ENCODE measurements at regions not wholly inside any gene's neighbourhood (a gene's known extent, or its start where the extent isn't known, plus 50 kb on each side); places are given as distances from the start of the nearest gene placed in this dataset.

DNA sequence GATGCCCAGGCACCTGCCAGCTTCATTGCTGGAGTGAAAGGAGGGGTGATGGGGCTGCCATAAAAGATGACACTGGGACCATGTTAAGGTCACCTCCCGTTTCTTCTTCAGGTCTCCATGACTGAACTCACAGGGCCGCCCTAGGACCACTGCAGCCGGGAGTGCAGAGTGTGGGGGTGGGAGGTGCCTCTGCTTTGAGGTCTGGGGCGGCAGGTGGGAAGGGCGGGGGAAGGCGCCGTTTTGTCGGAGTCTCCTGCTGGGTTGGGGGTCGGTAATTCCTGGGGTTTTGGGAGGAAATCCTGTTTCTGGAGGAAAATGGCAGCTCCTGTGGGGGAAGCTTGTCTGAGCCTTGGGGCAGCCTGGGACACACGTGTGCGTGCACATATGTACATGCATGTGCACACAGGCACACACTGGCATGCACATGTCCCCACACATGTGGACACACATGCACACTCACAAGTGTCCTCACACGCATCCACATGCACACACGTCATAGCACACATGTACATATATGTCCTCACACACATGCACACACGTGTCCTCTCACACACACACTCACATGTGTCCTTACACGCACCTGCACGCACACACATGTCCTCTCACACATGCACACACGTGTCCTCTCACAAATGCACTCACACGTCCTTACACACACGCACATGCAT is 990.9 kb downstream of the BRD1 start:
- Histone ChIP-seq H3K27ac (no peak overlapping the region), H3K36me3 (ENCODE audit: low read depth) (no peaks in the 10 kb centered on the region), H3K27me3 (replicated peaks; ENCODE audit: insufficient read depth) (no peaks in the 10 kb centered on the region), H3K4me1 (ENCODE audit: insufficient read depth) (no peaks in the 10 kb centered on the region), H2AFZ (no peak overlapping the region), H3F3A (ENCODE audit: insufficient read depth) (no peaks in the 10 kb centered on the region), H3K4me3 (no peak overlapping the region), H3K9ac (no peak overlapping the region), H3K79me2 (ENCODE audit: insufficient read depth) (no peaks in the 10 kb centered on the region), H3K4me2 (ENCODE audit: unreplicated experiment) (no peak overlapping the region), H4K20me1 (ENCODE audit: insufficient read depth) (no peaks in the 10 kb centered on the region), H3K9me3 (ENCODE audit: low read depth) (no peaks in the 10 kb centered on the region), H3K9me2 (ENCODE audit: insufficient read depth) (no peaks in the 10 kb centered on the region)
- in situ Hi-C loops (cut with MboI), result no loop called here
- TF ChIP-seq EZH2phosphoT487 (IDR thresholded peaks at IDR 0.05; ENCODE audit: insufficient read depth, low read depth) (no peak), EZH2 (IDR thresholded peaks at IDR 0.05; ENCODE audit: insufficient read depth, poor library complexity, severe bottlenecking) (no peak)
- DNase-seq, result no peak
- WGBS, 2 experiments (ENCODE audit: low coverage in 1 of 2, low lambda C conversion rate in 2 of 2, missing lambda C conversion rate in 2 of 2), result 77 to 79% methylated on average over 12 to 19 of the region's 19 CpGs

DNA sequence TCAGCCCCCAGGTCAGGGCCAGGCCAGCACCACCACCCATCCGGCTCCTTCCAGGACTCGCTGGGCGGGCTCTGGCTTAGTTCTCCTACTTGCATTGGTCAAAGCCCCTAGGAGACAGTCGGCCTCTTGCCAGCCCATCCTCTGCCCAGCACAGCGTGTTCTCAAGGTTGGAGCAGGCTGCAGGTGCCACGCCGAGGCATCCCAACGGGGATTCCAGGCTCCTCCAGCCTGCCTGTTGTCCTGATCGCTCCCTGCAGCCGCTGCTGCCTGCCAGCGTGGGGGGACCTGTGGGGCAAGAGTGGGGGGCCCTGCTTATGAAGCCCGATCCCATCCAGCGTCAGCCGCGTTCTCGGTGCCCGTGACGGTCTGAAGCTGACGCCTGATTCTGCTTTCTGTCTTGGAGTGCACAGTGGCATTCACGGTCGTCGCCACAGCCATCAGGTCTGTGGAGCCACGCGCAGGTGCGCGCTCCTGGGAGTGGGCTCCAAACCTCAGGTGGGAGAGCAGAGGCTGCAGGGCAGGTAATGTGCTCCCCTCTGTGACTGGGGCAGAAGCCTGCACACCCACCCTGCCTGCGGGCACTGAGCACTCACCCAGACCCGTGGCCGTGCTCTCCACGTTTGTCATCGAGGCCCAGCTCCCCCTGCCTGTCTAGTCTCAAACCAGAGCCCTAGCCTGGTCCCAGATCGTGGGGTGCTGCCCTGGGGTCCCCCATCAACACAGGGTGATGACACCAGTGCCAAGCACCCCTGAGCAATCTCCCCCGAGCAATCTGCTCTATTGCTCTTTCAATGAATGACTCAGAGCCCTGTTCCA is 991.6 kb downstream of the BRD1 start:
- in situ Hi-C loops (cut with MboI), result no loop called here
- H3K36me3 ChIP-seq (ENCODE audit: low read depth), result no peaks in the 10 kb centered on the region
- H4K20me1 ChIP-seq (ENCODE audit: insufficient read depth), result no peaks in the 10 kb centered on the region
- no peak overlapping the region for H3K4me3 ChIP-seq
- H2AFZ ChIP-seq, result no peak overlapping the region
- TF ChIP-seq EZH2phosphoT487 (IDR thresholded peaks at IDR 0.05; ENCODE audit: insufficient read depth, low read depth) (no peak), EZH2 (IDR thresholded peaks at IDR 0.05; ENCODE audit: insufficient read depth, poor library complexity, severe bottlenecking) (no peak)
- no peak overlapping the region for H3K27ac ChIP-seq
- H3K9me2 ChIP-seq (ENCODE audit: insufficient read depth), result no peaks in the 10 kb centered on the region
- no peaks in the 10 kb centered on the region for H3K4me1 ChIP-seq (ENCODE audit: insufficient read depth)
- H3K9me3 ChIP-seq (ENCODE audit: low read depth), result no peaks in the 10 kb centered on the region
- H3K9ac ChIP-seq, result no peak overlapping the region
- no peaks in the 10 kb centered on the region for H3K27me3 ChIP-seq (replicated peaks; ENCODE audit: insufficient read depth)
- H3F3A ChIP-seq (ENCODE audit: insufficient read depth), result no peaks in the 10 kb centered on the region
- no peaks in the 10 kb centered on the region for H3K79me2 ChIP-seq (ENCODE audit: insufficient read depth)
- no peak for DNase-seq
- no peak overlapping the region for H3K4me2 ChIP-seq (ENCODE audit: unreplicated experiment)
- 59 to 65% methylated on average over 33 of the region's 33 CpGs for WGBS, 2 experiments (ENCODE audit: low coverage in 1 of 2, low lambda C conversion rate in 2 of 2, missing lambda C conversion rate in 2 of 2)

DNA sequence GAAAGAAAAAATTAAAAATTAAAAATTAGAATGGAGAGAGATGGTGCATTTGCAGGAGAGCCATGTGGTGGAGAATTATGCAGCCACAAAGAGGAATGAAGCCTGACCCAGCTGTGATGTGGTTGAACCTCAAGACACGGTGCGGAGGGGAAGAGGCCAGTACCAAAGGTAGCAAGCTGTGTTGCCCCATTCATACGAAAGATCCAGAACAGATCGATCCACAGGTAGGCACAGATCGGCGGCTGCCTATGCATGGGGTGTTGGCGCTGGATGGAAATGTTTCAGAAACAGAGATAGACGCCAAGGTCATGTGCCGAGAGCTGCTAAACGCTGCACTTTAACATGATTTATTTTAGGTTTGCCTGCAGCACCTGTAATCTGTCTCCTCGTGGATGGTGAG is 992.3 kb downstream of the BRD1 start:
- no peak for DNase-seq
- in situ Hi-C loops (cut with MboI), result no loop called here
- H4K20me1 ChIP-seq (ENCODE audit: insufficient read depth), result no peaks in the 10 kb centered on the region
- H3F3A ChIP-seq (ENCODE audit: insufficient read depth), result no peaks in the 10 kb centered on the region
- H3K9me2 ChIP-seq (ENCODE audit: insufficient read depth), result no peaks in the 10 kb centered on the region
- H3K79me2 ChIP-seq (ENCODE audit: insufficient read depth), result no peaks in the 10 kb centered on the region
- no peak overlapping the region for H3K4me2 ChIP-seq (ENCODE audit: unreplicated experiment)
- no peaks in the 10 kb centered on the region for H3K27me3 ChIP-seq (replicated peaks; ENCODE audit: insufficient read depth)
- no peak overlapping the region for H3K4me3 ChIP-seq
- no peaks in the 10 kb centered on the region for H3K9me3 ChIP-seq (ENCODE audit: low read depth)
- no peak overlapping the region for H3K27ac ChIP-seq
- H3K9ac ChIP-seq, result no peak overlapping the region
- no peak overlapping the region for H2AFZ ChIP-seq
- TF ChIP-seq EZH2 (IDR thresholded peaks at IDR 0.05; ENCODE audit: insufficient read depth, poor library complexity, severe bottlenecking), result no peak
- no peak for TF ChIP-seq EZH2phosphoT487 (IDR thresholded peaks at IDR 0.05; ENCODE audit: insufficient read depth, low read depth)
- 62 to 64% methylated on average over 11 of the region's 11 CpGs for WGBS, 2 experiments (ENCODE audit: low coverage in 1 of 2, low lambda C conversion rate in 2 of 2, missing lambda C conversion rate in 2 of 2)
- no peaks in the 10 kb centered on the region for H3K36me3 ChIP-seq (ENCODE audit: low read depth)
- H3K4me1 ChIP-seq (ENCODE audit: insufficient read depth), result no peaks in the 10 kb centered on the region

DNA sequence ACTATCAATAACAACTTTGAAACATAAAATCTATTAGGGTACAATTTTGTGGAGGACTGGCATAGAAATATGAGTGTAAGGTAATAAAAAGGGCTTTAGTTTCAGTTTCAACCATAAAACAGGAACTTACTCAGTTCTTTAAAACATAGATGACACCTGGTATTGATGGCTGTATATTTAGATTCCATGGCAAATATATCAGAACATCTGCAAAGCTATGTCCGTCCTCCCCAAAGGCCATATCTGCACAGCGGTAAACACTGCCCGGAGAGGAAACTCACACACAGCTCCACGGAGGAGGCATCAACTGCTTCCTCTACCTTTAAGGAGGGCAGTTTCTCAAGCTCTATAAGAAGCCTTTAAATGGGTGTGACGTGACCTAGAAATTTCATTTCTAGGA is 993.3 kb downstream of the BRD1 start:
- TF ChIP-seq EZH2 (IDR thresholded peaks at IDR 0.05; ENCODE audit: insufficient read depth, poor library complexity, severe bottlenecking), result no peak
- no peak for TF ChIP-seq EZH2phosphoT487 (IDR thresholded peaks at IDR 0.05; ENCODE audit: insufficient read depth, low read depth)

More for the DNA sequence above, 993.3 kb downstream of the BRD1 start:
- in situ Hi-C loops (cut with MboI), result no loop called here
- Histone ChIP-seq H3K4me1 (ENCODE audit: insufficient read depth) (no peaks in the 10 kb centered on the region), H3F3A (ENCODE audit: insufficient read depth) (no peaks in the 10 kb centered on the region), H3K27ac (no peak overlapping the region), H3K4me3 (no peak overlapping the region), H4K20me1 (ENCODE audit: insufficient read depth) (no peaks in the 10 kb centered on the region), H3K9me3 (ENCODE audit: low read depth) (no peaks in the 10 kb centered on the region), H3K9ac (no peak overlapping the region), H3K27me3 (replicated peaks; ENCODE audit: insufficient read depth) (no peaks in the 10 kb centered on the region), H3K36me3 (ENCODE audit: low read depth) (no peaks in the 10 kb centered on the region), H2AFZ (no peak overlapping the region), H3K79me2 (ENCODE audit: insufficient read depth) (no peaks in the 10 kb centered on the region), H3K4me2 (ENCODE audit: unreplicated experiment) (no peak overlapping the region), H3K9me2 (ENCODE audit: insufficient read depth) (no peaks in the 10 kb centered on the region)
- 46 to 53% methylated on average over 5 of the region's 5 CpGs for WGBS, 2 experiments (ENCODE audit: low coverage in 1 of 2, low lambda C conversion rate in 2 of 2, missing lambda C conversion rate in 2 of 2)
- DNase-seq, result no peak
